ENCODE measurements at regions not wholly inside any gene's neighbourhood (a gene's known extent, or its start where the extent isn't known, plus 50 kb on each side); places are given as distances from the start of the nearest gene placed in this dataset.
"Not testable (repeated sequence)": the region's sequence is repeated elsewhere in the genome, so short reads cannot be mapped to it uniquely, and the experiment has no call there.

DNA sequence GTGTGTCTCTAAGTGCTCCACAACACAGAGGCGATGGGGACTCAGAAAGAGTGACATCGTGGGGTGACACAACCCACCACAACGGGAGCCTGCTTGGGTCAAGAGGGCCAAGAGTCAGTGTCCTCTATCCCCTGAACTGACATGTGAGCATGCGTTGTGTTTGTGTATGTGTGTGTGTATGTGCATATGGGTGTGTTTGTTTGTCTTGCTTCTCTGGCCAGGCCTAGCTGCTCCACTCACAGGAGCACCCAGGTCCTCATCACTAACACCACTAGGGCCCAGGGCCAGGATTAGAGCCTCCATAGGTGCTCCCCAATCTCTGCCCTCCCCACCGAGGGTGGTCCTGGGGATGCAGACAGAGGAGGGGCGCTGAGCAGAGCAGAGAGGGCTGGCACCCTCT lies 115.0 kb upstream of the CTSV start:
- no peaks in the 10 kb centered on the region for H3K27me3 Mint-ChIP-seq (ENCODE audit: low read depth)
- no peak overlapping the region for H3K27ac Mint-ChIP-seq (ENCODE audit: unreplicated experiment)
- no peak for DNase-seq (ENCODE audit: low read depth, low spot score)
- H3K9me3 Mint-ChIP-seq: peaks cover 3% of the 10 kb centered on the region
- no peak overlapping the region for H3K4me3 Mint-ChIP-seq
- H3K36me3 Mint-ChIP-seq (ENCODE audit: low read depth): peaks cover 4% of the 10 kb centered on the region
- H3K4me1 Mint-ChIP-seq: peaks cover 2% of the 10 kb centered on the region
- TF ChIP-seq, protein P1, sequence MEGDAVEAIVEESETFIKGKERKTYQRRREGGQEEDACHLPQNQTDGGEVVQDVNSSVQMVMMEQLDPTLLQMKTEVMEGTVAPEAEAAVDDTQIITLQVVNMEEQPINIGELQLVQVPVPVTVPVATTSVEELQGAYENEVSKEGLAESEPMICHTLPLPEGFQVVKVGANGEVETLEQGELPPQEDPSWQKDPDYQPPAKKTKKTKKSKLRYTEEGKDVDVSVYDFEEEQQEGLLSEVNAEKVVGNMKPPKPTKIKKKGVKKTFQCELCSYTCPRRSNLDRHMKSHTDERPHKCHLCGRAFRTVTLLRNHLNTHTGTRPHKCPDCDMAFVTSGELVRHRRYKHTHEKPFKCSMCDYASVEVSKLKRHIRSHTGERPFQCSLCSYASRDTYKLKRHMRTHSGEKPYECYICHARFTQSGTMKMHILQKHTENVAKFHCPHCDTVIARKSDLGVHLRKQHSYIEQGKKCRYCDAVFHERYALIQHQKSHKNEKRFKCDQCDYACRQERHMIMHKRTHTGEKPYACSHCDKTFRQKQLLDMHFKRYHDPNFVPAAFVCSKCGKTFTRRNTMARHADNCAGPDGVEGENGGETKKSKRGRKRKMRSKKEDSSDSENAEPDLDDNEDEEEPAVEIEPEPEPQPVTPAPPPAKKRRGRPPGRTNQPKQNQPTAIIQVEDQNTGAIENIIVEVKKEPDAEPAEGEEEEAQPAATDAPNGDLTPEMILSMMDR (conservative IDR thresholded peaks at IDR 0.05): no peak

DNA sequence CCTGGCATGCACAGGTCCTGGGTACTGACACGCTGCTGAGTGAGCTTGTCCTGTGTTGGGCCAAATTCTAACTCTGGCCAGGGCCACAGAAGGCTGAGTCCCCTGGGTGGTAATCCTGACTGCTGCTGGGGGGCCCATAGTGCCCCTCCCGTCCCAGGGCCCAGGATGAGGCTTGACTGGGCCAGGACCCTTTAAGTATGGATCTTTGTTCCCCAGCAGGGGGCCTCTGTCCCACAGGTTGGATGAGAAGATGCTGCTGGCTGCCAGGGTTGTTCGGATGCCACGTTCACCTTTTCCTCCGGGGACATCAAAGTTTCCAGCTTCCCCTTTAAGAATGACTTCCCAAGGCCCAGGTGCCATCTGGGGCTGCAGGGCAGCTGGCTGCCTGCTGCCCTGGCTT lies 114.2 kb upstream of the CTSV start:
- H3K4me1 Mint-ChIP-seq; H3K4me3 Mint-ChIP-seq; H3K27me3 Mint-ChIP-seq (ENCODE audit: low read depth); H3K27ac Mint-ChIP-seq (ENCODE audit: unreplicated experiment); H3K9me3 Mint-ChIP-seq; H3K36me3 Mint-ChIP-seq (ENCODE audit: low read depth); DNase-seq (ENCODE audit: low read depth, low spot score): not testable (repeated sequence)

DNA sequence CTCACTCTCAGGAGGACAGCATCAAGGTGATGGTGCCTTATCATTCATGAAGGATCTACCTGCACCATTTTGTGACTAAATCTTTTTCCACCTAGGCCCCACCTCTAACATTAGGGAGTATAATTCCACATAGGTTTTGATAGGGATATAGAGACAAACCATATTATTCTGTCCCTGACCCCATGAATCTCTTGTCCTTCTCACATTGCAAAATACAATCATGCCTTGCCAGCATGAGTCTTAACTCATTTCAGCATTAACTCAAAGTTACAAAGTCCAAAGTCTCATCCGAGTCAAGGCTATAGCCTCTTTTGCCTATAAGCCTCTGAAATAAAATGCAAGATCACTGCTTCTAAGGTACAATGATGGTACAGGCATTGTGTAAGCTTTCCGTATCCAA lies 111.5 kb upstream of the CTSV start:
- H3K36me3 Mint-ChIP-seq (ENCODE audit: low read depth); H3K27me3 Mint-ChIP-seq (ENCODE audit: low read depth); DNase-seq (ENCODE audit: low read depth, low spot score); H3K9me3 Mint-ChIP-seq; H3K27ac Mint-ChIP-seq (ENCODE audit: unreplicated experiment); H3K4me3 Mint-ChIP-seq: not testable (repeated sequence)
- peaks cover 12% of the 10 kb centered on the region for H3K4me1 Mint-ChIP-seq

DNA sequence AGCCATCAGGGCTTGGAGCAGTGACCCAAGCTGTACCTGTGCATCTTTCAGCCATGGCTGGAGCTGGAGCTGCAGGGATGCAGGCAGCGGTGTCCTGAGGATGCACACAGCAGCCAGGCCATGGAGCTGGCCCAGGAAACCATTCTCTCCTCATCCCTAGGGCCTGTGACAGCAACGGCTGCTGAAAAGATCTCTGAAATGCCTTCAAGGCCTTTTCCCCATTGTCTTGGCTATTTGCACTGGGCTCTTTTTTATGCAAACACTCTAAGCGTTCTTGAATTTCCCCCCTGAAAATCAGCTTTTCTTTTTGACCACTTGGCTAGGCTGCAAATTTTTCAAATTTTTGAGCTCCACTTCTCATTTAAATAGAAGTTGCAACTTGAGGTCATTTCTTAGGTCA lies 109.5 kb upstream of the CTSV start:
- not testable (repeated sequence) for H3K36me3 Mint-ChIP-seq (ENCODE audit: low read depth); H3K4me3 Mint-ChIP-seq; H3K9me3 Mint-ChIP-seq; H3K27ac Mint-ChIP-seq (ENCODE audit: unreplicated experiment); H3K27me3 Mint-ChIP-seq (ENCODE audit: low read depth); DNase-seq (ENCODE audit: low read depth, low spot score)
- H3K4me1 Mint-ChIP-seq: peaks cover 12% of the 10 kb centered on the region

DNA sequence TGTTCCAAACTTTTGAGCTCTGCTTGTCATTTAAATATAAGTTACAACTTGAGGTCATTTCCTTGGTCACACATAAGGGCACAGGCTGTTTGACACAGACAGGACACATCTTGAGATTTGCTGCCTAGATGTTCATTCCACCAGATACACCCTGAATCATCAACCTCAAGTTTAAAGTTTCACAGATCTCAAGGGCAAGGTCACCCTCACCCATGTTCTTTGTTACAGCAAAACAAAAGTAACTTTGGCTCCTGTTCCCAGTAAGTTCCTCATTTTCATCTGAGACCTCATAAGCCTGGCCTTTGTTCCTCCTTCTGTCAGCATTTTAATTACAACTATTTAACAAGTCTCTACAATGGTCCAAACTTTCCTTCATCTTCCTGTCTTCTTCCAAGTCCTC lies 106.7 kb upstream of the CTSV start:
- H3K36me3 Mint-ChIP-seq (ENCODE audit: low read depth); H3K4me3 Mint-ChIP-seq; H3K27me3 Mint-ChIP-seq (ENCODE audit: low read depth); DNase-seq (ENCODE audit: low read depth, low spot score); H3K27ac Mint-ChIP-seq (ENCODE audit: unreplicated experiment); H3K9me3 Mint-ChIP-seq: not testable (repeated sequence)
- peaks cover 12% of the 10 kb centered on the region for H3K4me1 Mint-ChIP-seq

DNA sequence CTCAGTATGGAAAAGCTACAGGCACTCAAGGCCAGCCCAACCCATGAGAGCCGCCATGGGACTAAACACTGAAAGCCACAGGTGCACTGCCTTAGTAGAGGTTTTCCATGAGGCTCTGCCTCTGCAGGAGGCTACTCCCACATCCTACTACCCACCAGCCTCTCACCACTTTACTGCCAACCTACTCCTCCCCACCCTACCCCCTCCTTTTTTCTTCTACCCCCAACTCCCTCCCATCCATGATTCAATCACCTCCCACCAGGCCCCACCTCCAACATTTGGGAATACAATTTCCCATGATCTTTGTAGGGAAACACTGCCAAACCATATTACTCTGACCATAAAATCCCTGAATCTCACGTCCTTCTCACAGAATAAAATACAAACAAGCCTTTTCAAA lies 101.6 kb upstream of the CTSV start:
- no peak for DNase-seq (ENCODE audit: low read depth, low spot score)
- no peaks in the 10 kb centered on the region for H3K27me3 Mint-ChIP-seq (ENCODE audit: low read depth)
- H3K27ac Mint-ChIP-seq (ENCODE audit: unreplicated experiment): no peak overlapping the region
- H3K4me3 Mint-ChIP-seq: no peak overlapping the region
- TF ChIP-seq, protein P1 (conservative IDR thresholded peaks at IDR 0.05): no peak
- no peaks in the 10 kb centered on the region for H3K9me3 Mint-ChIP-seq
- no peaks in the 10 kb centered on the region for H3K4me1 Mint-ChIP-seq
- H3K36me3 Mint-ChIP-seq (ENCODE audit: low read depth): peaks cover 2% of the 10 kb centered on the region

DNA sequence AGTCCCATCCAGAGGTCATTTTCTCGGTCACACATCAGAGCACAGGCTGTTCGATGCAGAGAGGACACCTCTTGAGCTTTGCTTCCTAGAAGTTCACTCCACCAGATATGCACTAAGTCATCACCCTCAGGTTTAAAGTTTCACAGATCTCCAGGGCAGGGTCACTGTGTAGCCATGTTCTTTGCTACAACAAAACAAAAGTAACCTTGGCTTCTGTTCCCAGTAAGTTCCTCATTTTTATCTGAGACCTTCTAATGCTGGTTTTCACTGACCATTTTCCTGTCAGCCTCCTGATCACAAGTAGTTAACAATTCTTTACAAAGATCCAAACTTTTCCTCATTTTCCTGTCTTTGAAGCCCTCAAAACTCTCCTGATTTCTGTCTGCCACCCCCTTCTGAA lies 97.5 kb upstream of the CTSV start:
- DNase-seq (ENCODE audit: low read depth, low spot score): no peak
- no peak overlapping the region for H3K27ac Mint-ChIP-seq (ENCODE audit: unreplicated experiment)
- no peak overlapping the region for H3K4me3 Mint-ChIP-seq
- H3K9me3 Mint-ChIP-seq: no peaks in the 10 kb centered on the region
- no peaks in the 10 kb centered on the region for H3K4me1 Mint-ChIP-seq
- H3K36me3 Mint-ChIP-seq (ENCODE audit: low read depth): no peaks in the 10 kb centered on the region
- TF ChIP-seq, protein P1 (conservative IDR thresholded peaks at IDR 0.05): no peak
- no peaks in the 10 kb centered on the region for H3K27me3 Mint-ChIP-seq (ENCODE audit: low read depth)

DNA sequence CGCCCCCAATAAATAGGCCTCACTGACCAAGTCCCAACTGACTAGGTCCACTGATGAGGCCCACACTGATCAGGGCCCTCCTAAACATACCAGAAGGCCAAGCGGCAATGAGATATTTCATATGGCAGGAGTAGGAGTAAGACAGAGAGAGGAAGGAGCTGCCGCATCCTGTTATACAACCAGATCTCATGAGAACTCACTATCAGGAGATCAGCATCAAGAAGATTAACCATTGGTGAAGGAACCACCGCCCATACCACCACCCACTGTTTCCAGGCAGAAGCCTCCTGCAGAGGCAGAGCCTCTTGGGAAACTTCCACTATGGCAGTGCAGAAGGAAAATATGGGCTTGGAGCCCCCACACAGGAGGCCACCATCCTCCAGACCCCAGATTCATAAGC lies 95.0 kb upstream of the CTSV start:
- not testable (repeated sequence) for DNase-seq (ENCODE audit: low read depth, low spot score); H3K9me3 Mint-ChIP-seq; H3K4me1 Mint-ChIP-seq; H3K36me3 Mint-ChIP-seq (ENCODE audit: low read depth); H3K4me3 Mint-ChIP-seq; H3K27me3 Mint-ChIP-seq (ENCODE audit: low read depth)
- H3K27ac Mint-ChIP-seq (ENCODE audit: unreplicated experiment): peak overlapping the region; percentile 94

Measured in neural crest cell (in vitro differentiated cells).